CD1c-positive myeloid dendritic cell (primary cell): ENCODE measurements at regions not wholly inside any gene's neighbourhood (a gene's known extent, or its start where the extent isn't known, plus 50 kb on each side); places are given as distances from the start of the nearest gene placed in this dataset.

Source experiments
- DNase-seq: peaks from one replicate; pipeline ENCODE4 v3.0.0-alpha.2; 2016; ENCODE audit errors: extremely low spot score

DNA sequence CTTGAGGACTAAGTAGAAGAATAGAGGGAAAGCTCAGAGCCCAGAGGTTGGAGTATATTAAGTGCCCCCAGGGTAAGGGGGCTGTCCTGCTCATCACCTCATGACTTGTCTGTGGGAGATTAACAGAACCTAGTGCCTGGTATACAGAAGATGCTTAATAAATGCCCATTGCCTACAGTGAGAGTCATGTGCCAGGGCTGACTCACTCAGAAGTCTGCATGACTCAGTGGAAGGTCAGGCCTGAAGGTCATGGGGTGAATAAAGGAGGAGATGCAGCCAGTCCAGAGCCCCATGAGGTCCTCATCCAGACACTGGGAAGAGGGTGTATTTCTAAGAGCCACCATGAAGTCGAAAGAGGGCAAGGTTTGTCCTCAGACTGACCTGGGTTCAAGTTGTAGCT is 62.5 kb upstream of the TLE3 start:
- peak; percentile 75 for DNase-seq

GRCh38 chr15:70159713-70160009 is 61.9 kb upstream of the TLE3 start:
- no peak for DNase-seq

- DNase-seq, result peak; percentile 60
These were observed 61.4 kb upstream of the TLE3 start for GRCh38 chr15:70159001-70159712.

- DNase-seq, result no peak
These were observed 60.7 kb upstream of the TLE3 start for GRCh38 chr15:70158309-70159000.

DNA sequence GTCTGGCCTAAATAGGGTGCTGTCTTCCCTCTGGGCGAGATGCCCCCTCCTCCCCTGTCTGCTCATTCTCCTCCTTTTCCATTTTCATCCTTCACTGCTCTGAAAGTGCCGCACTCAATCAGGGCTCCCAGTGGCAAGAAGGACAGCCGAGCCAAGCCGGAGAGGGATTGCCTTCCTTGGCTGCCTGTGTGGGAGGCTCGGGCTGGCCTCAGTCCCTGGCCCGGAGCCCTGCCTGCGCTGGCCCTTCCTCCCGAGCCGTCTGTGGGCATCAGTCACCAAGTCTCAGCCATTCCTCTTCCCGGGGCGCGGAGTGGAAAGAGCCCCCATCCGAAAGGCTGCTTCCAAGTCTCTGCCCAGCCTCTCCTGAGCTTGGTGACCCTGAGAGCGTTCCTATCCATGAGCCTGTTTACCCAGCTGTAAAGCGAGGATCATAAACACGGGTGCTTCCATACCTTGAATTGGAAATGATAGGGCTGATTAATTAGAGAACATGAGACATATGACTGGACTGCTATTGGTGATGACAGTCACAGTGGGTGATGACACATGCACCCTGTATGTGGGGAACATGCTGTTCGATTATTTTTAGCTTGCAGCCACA is 59.1 kb upstream of the TLE3 start:
- DNase-seq, result no peak

DNA sequence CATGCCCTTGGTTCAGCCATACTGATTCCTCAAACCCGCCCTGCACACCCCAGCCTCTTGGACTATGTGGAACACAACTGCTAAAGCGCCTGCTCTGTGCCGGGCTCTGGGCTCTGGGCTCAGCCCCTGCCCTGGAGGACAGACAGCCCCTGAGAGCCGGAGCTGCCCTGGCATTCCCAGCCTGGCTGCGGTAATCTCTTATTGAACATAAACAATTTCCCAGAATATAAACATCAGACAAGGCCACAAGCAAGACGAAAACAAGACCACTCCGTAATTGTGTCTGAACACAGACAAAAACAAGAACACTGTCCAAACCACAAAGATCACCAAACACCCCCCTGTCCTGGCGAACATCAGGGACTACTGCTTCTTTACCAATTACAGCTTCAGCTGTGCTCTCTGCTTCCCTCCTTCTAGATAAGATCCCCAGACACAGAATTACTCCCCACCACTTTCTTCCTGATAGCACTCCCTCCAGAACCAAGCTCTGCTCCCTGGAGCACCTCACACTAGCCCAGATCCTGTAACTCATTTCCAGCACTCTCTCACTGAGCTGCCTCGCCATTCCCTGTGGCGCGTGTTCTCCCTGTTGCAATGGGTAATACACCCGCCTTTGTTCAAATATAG is 57.1 kb upstream of the TLE3 start:
- DNase-seq, result no peak

DNA sequence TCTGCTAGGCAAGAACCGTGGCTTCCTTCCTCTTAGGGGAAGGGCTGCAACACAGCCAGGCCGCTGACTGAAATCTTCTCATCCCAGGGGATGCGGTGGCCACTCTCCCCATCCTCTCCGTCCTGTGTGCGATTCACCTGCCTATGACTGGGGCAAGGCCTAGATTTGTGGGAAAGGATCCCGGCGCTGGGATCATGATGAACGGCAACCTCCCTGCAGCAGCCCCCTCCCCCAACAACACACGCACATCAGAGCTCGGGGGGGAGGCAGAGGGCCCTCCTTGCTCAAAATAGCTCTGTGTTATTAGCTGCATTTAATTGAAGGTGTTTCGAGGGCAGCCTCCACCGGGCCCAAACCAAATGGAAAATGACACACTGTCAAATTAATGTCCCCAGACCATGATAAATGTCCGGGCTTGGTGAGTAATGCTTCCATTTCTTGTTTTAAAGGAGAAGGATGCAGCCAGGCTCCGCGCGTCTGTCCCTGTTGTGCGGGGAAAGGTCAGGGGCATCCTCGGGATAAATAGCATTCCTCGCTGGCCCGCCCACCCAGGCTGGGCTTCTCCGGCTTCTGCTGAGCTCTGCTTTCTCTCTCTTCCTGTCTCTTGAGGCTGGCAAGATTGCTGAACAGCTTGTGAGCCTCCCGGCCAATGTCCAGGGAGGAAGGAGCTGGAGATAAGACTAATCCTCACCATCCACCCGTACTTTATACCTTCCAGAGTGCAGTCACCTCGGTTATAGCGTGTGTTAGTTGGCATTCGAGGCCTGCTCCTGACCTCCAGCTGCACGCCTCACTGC is 56.4 kb upstream of the TLE3 start:
- DNase-seq, result peak; percentile 23

GRCh38 chr15:70152070-70152480 is 54.4 kb upstream of the TLE3 start:
- DNase-seq, result peak; percentile 52

DNA sequence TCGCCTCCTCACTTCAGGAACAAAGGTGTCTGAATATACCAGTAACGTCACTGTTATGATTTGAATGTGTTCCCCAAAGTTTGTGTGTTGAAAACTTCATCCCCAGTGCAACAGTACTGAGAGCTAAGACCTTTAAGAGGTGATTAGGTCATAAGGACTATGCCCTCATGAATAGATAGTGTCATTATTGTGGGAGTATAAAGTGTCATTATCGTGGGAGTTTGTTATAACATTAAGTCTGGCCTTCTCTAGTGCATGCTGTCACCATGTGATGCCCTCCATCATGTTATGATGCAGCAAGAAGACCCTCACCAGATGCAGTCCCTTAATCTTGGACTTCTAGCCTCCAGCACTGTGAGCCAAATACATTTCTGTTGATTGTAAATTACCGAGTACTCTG is 53.7 kb upstream of the TLE3 start:
- DNase-seq, result peak; percentile 66

DNA sequence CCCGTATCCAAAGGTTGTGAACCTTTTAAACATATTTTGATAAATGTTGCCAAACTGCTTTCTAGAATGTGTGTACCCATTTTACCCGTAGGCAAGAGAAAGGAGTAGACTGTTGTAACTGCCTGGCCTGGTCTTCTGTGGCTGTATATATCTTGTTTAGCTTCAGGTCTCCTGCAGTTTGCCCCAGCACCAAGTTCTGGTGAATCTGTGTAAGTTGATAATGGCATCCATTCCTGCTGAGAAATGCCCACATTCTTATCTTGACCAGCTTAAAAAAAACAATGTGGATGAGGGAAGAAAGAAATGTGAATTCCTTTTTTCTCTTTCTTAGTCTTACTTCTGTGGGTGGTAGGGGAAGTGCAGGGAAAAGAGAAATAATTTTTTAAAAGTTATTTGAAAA is 53.3 kb upstream of the TLE3 start:
- peak; percentile 48 for DNase-seq

GRCh38 chr15:70150405-70150747 is 52.7 kb upstream of the TLE3 start:
- no peak for DNase-seq

DNA sequence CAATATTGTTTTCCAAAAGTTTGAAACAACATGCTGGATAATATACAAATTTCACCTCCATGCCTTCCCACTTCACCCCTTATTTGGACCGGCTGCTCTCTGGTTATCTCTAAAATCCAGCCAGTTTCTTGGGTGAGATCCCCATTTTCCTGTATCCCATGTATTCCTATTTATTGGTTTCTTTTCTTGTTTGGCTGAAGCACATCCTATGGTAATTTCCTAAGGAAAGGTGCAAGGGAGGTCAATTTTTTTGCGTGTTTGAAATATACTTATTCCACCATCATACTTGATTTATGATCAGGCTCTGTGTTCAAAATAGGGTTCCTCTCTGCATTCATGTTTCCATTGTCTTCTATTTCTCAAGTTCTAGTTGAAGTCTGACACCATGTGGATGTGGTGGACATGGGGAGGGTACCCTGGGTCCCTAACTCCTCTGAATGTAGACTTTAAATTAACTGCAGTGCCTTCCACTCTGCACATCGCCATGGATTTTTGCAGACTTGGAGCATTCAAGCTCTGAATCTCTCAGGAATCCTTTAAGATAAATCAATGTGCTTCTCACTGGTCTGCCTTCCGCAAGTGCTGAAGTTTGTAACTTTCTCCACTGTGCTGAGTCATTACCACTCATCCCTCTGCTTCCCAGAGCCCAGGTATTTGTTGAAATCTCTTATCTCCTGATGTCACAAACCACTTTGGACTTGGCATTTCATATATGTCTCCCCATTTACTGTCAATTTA is 52.1 kb upstream of the TLE3 start:
- no peak for DNase-seq

GRCh38 chr15:70147778-70148177 is 50.1 kb upstream of the TLE3 start:
- DNase-seq, result no peak
